ENCODE measurements at regions not wholly inside any gene's neighbourhood (a gene's known extent, or its start where the extent isn't known, plus 50 kb on each side); places are given as distances from the start of the nearest gene placed in this dataset.

DNA sequence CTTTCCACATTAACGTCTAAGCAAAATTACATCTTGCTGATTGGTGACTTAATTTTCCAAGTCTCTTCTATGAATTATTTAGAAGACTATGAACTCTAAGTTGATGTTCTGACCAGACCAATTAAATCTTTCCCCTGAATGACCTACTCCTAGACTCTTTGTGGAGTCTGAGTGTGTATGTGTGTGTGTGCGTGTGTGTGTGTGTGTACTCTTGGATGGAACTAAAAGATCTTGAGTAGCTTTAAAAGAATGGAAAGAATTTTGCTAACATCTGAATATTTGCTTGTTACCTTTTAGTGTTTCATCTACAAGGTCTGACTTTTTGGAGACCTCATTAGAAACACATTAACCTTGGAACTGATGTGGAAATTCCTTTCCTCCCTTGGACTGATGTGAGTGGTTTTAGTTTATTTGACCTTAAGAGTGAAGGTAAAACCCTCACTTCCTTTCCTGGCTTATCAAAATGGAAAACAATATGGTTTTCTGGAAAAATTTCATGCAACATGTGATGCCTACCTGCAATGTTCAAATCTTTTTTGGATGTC is 257.1 kb downstream of the GATA3 start:
- no peak for TF ChIP-seq CTCF (IDR thresholded peaks at IDR 0.05; ENCODE audit: low read length)
- TF ChIP-seq EZH2 (IDR thresholded peaks at IDR 0.05; ENCODE audit: borderline replicate concordance, low read length) = no peak
